HG03175 (cell line): ENCODE measurements at regions not wholly inside any gene's neighbourhood (a gene's known extent, or its start where the extent isn't known, plus 50 kb on each side); places are given as distances from the start of the nearest gene placed in this dataset.
"Not testable (repeated sequence)": the region's sequence is repeated elsewhere in the genome, so short reads cannot be mapped to it uniquely, and the experiment has no call there.

Experiments
- ATAC-seq: cut with Tn5 transposase; IDR thresholded peaks from one replicate; pipeline ENCODE4 v1.9.1; 2021; ENCODE audit warnings: mild to moderate bottlenecking, moderate library complexity; ENCODE audit not compliant: unreplicated experiment

GRCh38 chr10:120188950-120189349, 268.1 kb upstream of the PLPP4 start:
- ATAC-seq: no peak

- ATAC-seq: no peak
Measured at GRCh38 chr10:120195984-120196712, 260.9 kb upstream of the PLPP4 start.

GRCh38 chr10:120204877-120205276, 252.2 kb upstream of the PLPP4 start:
- ATAC-seq: no peak

GRCh38 chr10:120205368-120206018, 251.5 kb upstream of the PLPP4 start:
- no peak for ATAC-seq

- no peak for ATAC-seq
Measured at GRCh38 chr10:120208488-120208887, 248.5 kb upstream of the PLPP4 start.

- ATAC-seq: no peak
Measured at GRCh38 chr10:120209124-120209762, 247.8 kb upstream of the PLPP4 start.

GRCh38 chr10:120212275-120212674, 244.8 kb upstream of the PLPP4 start:
- ATAC-seq: no peak

- not testable (repeated sequence) for ATAC-seq
Measured at GRCh38 chr10:120213283-120213682, 243.7 kb upstream of the PLPP4 start.

GRCh38 chr10:120217736-120218135, 239.3 kb upstream of the PLPP4 start:
- ATAC-seq: no peak

GRCh38 chr10:120221873-120222485, 235.0 kb upstream of the PLPP4 start:
- ATAC-seq: peak; percentile 49

- no peak for ATAC-seq
Measured at GRCh38 chr10:120229641-120230040, 227.4 kb upstream of the PLPP4 start.

GRCh38 chr10:120239695-120240094, 217.3 kb upstream of the PLPP4 start:
- ATAC-seq: not testable (repeated sequence)

- ATAC-seq: no peak
Measured at GRCh38 chr10:120251821-120252442, 205.1 kb upstream of the PLPP4 start.

- ATAC-seq: no peak
Measured at GRCh38 chr10:120253131-120253530, 203.9 kb upstream of the PLPP4 start.

- ATAC-seq: no peak
Measured at GRCh38 chr10:120260456-120260855, 196.6 kb upstream of the PLPP4 start.

- ATAC-seq: no peak
Measured at GRCh38 chr10:120262857-120263547, 194.0 kb upstream of the PLPP4 start.

GRCh38 chr10:120266022-120266421, 191.0 kb upstream of the PLPP4 start:
- no peak for ATAC-seq

- ATAC-seq: no peak
Measured at GRCh38 chr10:120270906-120271305, 186.1 kb upstream of the PLPP4 start.

GRCh38 chr10:120271696-120272095, 185.3 kb upstream of the PLPP4 start:
- ATAC-seq: no peak

- ATAC-seq: no peak
Measured at GRCh38 chr10:120272350-120272749, 184.7 kb upstream of the PLPP4 start.

- no peak for ATAC-seq
Measured at GRCh38 chr10:120278069-120278468, 179.0 kb upstream of the PLPP4 start.
